HFF-Myc (cell line): ENCODE measurements at regions not wholly inside any gene's neighbourhood (a gene's known extent, or its start where the extent isn't known, plus 50 kb on each side); places are given as distances from the start of the nearest gene placed in this dataset.

ENCODE experiments used
- DNase-seq: peaks from one replicate; pipeline ENCODE4 v3.0.0-alpha.2; 2011; ENCODE audit warnings: low read depth; ENCODE audit errors: extremely low read depth
- H3K4me3 ChIP-seq: replicated peaks from 2 replicates; pipeline ENCODE4 v1.5.1; 2011; ENCODE audit warnings: low read depth, mild to moderate bottlenecking, control low read depth, low read length
- CTCF ChIP-seq: IDR thresholded peaks from 2 replicates; pipeline ENCODE4 v1.5.1; 2012; ENCODE audit warnings: mild to moderate bottlenecking, low read depth, low read length, control low read depth; ENCODE audit errors: missing control alignments

GRCh38 chr9:120066315-120066714 is 513.7 kb downstream of the CDK5RAP2 start:
- TF ChIP-seq CTCF = no peak
- H3K4me3 ChIP-seq = no peak overlapping the region
- no peak for DNase-seq

DNA sequence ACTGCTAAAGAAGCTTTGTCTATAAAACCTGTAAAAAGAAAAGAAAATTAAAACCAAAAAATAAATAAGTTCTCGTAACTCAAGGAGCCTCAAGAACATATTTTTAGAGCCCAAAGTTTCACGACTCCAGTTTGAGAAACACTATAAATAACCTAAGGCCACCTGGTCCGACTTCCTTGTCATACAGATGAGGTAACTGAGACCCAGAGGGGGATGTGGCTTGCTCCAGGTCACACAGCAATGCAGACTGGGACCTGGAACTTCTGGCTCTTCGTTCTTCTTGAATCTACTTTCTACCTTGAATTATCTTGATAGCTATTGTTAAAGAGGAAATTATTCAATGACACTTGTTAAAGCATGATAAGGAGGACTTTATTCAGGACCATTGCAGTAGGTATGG is 514.8 kb downstream of the CDK5RAP2 start:
- TF ChIP-seq CTCF = no peak
- DNase-seq = no peak

DNA sequence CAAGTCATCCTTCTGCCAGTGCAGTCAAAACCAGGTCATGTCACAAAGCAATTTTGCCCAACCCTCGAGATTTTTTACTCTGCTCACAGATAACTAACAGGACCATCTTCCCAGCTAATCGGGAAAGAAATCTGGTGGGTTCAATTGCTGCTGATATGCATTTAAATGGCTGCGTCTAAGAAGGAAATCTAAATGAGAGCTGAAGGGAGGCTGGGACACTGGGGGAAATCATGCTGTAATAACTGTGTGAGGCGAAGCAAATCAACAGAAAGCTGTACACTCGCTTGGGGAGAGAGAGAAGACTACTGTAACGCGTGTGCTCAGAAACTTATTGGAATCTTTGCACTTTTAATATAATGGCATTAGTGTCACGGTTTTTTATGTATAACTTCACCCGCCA is 535.0 kb downstream of the CDK5RAP2 start:
- TF ChIP-seq CTCF = no peak
- H3K4me3 ChIP-seq = no peak overlapping the region
- no peak for DNase-seq

More for the DNA sequence above, 514.8 kb downstream of the CDK5RAP2 start:
- H3K4me3 ChIP-seq = no peak overlapping the region

DNA sequence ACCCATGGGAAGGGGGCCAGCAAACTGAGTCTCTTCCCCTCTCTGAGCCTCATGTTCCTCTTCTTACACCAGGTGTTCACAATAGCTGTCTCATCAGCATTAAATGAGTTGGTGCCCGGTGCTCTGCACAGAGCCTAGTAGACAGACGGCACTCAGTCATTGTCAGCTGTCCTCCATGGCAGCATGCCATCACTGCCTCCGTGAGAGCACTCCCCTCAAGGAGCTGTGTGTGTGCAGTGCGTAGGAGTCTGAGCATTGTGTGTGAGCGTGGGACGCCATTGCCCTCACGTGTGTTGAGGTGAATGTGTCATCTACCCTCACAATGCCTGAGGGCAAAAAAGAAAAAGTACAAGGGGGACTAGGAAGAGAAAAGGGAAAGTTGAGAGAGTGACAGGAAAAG is 536.5 kb downstream of the CDK5RAP2 start:
- no peak for DNase-seq
- TF ChIP-seq CTCF = no peak

GRCh38 chr9:120040896-120041295 is 539.1 kb downstream of the CDK5RAP2 start:
- TF ChIP-seq CTCF = no peak
- DNase-seq = no peak

More for the DNA sequence above, 536.5 kb downstream of the CDK5RAP2 start:
- no peak overlapping the region for H3K4me3 ChIP-seq

GRCh38 chr9:120038342-120038741 is 541.6 kb downstream of the CDK5RAP2 start:
- no peak for DNase-seq
- no peak overlapping the region for H3K4me3 ChIP-seq
- TF ChIP-seq CTCF = no peak

More at GRCh38 chr9:120040896-120041295, 539.1 kb downstream of the CDK5RAP2 start:
- no peak overlapping the region for H3K4me3 ChIP-seq

DNA sequence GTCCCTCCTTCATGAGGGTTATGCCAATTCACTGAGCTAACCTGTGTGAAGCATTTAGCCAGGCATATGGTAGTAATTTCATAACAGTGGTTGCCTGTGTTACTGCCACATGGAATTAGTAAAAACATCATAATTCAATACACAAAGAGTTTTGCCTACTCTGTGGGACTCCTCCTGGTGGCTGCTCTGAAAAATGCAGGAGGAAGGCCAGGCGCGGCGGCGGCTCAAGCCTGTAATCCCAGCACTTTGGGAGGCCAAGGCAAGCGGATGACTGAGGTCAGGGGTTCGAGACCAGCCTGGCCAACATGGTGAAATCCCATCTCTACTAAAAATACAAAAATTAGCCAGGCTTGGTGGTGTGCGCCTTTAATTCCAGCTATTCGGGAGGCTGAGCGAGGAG is 547.3 kb downstream of the CDK5RAP2 start:
- H3K4me3 ChIP-seq = no peak overlapping the region
- no peak for TF ChIP-seq CTCF
- DNase-seq = no peak
